ENCODE measurements at regions not wholly inside any gene's neighbourhood (a gene's known extent, or its start where the extent isn't known, plus 50 kb on each side); places are given as distances from the start of the nearest gene placed in this dataset.
A peak's percentile ranks its signal among the peaks of the same experiment; 100 is the strongest.

DNA sequence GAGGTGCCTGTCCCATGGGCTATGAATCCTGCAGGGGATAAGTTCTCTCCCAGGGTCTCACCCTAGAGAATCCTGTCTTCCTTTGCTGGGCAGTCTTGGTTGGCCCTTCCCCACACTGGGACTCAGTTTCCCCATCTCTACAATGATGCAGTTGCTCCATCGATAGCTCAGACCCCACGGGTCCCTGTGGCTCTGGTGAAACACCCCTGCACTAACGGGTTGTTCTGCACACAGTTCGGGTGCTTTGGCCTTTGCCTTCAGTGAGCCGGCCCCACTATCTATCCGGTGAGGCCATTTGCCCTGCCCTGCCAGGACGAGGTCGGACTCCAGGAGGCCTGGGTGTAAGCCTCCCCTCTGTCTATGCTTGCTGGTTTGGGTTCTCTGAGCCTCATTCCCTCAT, 76.5 kb upstream of the PCBD1 start:
- H3K4me1 ChIP-seq (ENCODE audit: control insufficient read depth, insufficient read depth, low read length) = no peaks in the 10 kb centered on the region
- no peak overlapping the region for H3K27ac ChIP-seq (ENCODE audit: extremely low read depth, low read depth, low read length)
- CTCF ChIA-PET = interaction anchor here (0.7 kb wide), 1 partner anchor 640 kb away, joined by 4 read pairs; no protein-coding TSS in a partner anchor
- no peak overlapping the region for H3K4me3 ChIP-seq (ENCODE audit: low read depth, low read length)
- POLR2A ChIA-PET = no interaction called here
- TF ChIP-seq ZNF202 (tag by site-specific recombination; IDR thresholded peaks at IDR 0.05; ENCODE audit: borderline replicate concordance) (no peak), ZNF704 (tag by site-specific recombination; IDR thresholded peaks at IDR 0.05) (no peak), ZNF146 (tag by site-specific recombination; IDR thresholded peaks at IDR 0.05) (no peak), ZEB2 (tag by site-specific recombination; IDR thresholded peaks at IDR 0.05) (no peak), MYNN (tag by site-specific recombination; IDR thresholded peaks at IDR 0.05; ENCODE audit: borderline replicate concordance) (no peak), ZNF600 (tag by site-specific recombination; IDR thresholded peaks at IDR 0.05) (no peak), ZNF404 (tag by site-specific recombination; IDR thresholded peaks at IDR 0.05) (no peak), ZNF571 (tag by site-specific recombination; IDR thresholded peaks at IDR 0.05) (no peak)
- TF ChIP-seq, protein P1, sequence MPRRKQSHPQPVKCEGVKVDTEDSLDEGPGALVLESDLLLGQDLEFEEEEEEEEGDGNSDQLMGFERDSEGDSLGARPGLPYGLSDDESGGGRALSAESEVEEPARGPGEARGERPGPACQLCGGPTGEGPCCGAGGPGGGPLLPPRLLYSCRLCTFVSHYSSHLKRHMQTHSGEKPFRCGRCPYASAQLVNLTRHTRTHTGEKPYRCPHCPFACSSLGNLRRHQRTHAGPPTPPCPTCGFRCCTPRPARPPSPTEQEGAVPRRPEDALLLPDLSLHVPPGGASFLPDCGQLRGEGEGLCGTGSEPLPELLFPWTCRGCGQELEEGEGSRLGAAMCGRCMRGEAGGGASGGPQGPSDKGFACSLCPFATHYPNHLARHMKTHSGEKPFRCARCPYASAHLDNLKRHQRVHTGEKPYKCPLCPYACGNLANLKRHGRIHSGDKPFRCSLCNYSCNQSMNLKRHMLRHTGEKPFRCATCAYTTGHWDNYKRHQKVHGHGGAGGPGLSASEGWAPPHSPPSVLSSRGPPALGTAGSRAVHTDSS (tag by site-specific recombination; IDR thresholded peaks at IDR 0.05) = no peak
- no peaks in the 10 kb centered on the region for H3K36me3 ChIP-seq (ENCODE audit: control insufficient read depth in 2 of 2, insufficient read depth in 1 of 2, low read length in 2 of 2)
- no peaks in the 10 kb centered on the region for H3K9me3 ChIP-seq (ENCODE audit: control insufficient read depth, insufficient read depth, low read depth, low read length)

DNA sequence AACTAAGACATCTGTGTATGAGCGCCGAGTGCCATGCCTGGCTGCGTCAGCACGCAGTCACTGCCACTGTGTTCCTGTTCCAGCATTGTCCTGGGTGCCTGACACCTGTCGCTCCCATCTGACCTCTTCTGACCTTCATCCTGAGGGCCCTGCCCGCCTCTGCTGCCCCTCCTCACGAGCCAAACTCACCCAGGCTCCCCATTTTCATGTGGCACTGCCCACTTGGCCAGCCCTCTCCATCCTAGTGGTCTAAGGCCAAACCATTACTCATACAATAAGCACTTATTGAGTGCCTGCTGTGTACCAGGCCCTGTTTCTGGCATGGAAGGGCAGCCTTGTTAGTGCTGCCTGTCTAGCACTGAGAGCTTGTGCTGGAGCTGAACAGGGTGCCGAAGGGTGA, 77.2 kb upstream of the PCBD1 start:
- no peaks in the 10 kb centered on the region for H3K9me3 ChIP-seq (ENCODE audit: control insufficient read depth, insufficient read depth, low read depth, low read length)
- no peaks in the 10 kb centered on the region for H3K36me3 ChIP-seq (ENCODE audit: control insufficient read depth in 2 of 2, insufficient read depth in 1 of 2, low read length in 2 of 2)
- ChIA-PET CTCF (interaction anchor here (0.7 kb wide), 2 partner anchors 95 to 220 kb away, joined by 3 to 5 read pairs; no protein-coding TSS in a partner anchor), POLR2A (no interaction called here)
- H3K4me3 ChIP-seq (ENCODE audit: low read depth, low read length) = no peak overlapping the region
- no peak overlapping the region for H3K27ac ChIP-seq (ENCODE audit: extremely low read depth, low read depth, low read length)
- TF ChIP-seq SCRT2 (tag by site-specific recombination; IDR thresholded peaks at IDR 0.05) (peak; percentile 90), TRIM28 (IDR thresholded peaks at IDR 0.05; ENCODE audit: borderline replicate concordance, low read length) (no peak), ZNF174 (tag by site-specific recombination; IDR thresholded peaks at IDR 0.05) (no peak), OSR2 (tag by site-specific recombination; IDR thresholded peaks at IDR 0.05) (no peak), KLF1 (tag by site-specific recombination; IDR thresholded peaks at IDR 0.05) (no peak), ZNF596 (tag by site-specific recombination; IDR thresholded peaks at IDR 0.05) (no peak), SCRT1 (tag by site-specific recombination; IDR thresholded peaks at IDR 0.05; ENCODE audit: borderline replicate concordance) (peak; percentile 75), ZSCAN23 (tag by site-specific recombination; IDR thresholded peaks at IDR 0.05) (no peak), ZNF223 (tag by site-specific recombination; IDR thresholded peaks at IDR 0.05) (no peak)
- TF ChIP-seq, protein P2, sequence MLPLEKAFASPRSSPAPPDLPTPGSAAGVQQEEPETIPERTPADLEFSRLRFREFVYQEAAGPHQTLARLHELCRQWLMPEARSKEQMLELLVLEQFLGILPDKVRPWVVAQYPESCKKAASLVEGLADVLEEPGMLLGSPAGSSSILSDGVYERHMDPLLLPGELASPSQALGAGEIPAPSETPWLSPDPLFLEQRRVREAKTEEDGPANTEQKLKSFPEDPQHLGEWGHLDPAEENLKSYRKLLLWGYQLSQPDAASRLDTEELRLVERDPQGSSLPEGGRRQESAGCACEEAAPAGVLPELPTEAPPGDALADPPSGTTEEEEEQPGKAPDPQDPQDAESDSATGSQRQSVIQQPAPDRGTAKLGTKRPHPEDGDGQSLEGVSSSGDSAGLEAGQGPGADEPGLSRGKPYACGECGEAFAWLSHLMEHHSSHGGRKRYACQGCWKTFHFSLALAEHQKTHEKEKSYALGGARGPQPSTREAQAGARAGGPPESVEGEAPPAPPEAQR (tag by site-specific recombination; IDR thresholded peaks at IDR 0.05) = no peak
- no peaks in the 10 kb centered on the region for H3K4me1 ChIP-seq (ENCODE audit: control insufficient read depth, insufficient read depth, low read length)

All from HEK293 (cell line).